ENCODE measurements at regions not wholly inside any gene's neighbourhood (a gene's known extent, or its start where the extent isn't known, plus 50 kb on each side); places are given as distances from the start of the nearest gene placed in this dataset.

DNA sequence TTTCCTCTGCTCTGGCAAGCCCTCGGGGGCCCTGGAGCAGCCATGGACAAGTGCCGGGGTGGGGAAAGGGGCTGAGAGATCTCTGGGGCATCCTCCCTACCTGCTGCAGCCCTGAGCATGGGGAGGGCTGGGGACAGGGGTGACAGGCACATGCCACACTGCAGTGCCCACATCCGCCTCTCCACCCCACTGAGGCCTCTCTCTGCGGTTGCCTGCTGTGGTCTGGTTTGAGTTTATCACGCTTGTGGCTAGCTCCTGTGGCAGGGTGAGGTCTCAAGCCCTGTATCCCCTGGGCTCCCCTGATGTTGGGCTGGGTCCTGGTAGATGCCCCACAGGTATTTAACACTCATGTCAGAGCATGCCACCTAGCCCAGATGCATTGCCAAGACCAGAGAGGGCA lies 52.9 kb upstream of the MLN start:
- H3K9me3 Mint-ChIP-seq = no peaks in the 10 kb centered on the region; a peak in 1 of 5 replicates
- Histone ChIP-seq H2BK20ac (ENCODE audit: low read depth, low read length, poor library complexity, severe bottlenecking) (no peak overlapping the region), H3K4me1 (ENCODE audit: insufficient read depth, low read length) (no peaks in the 10 kb centered on the region), H3K79me2 (ENCODE audit: insufficient read depth, low read length) (no peaks in the 10 kb centered on the region), H2BK120ac (ENCODE audit: low read depth, low read length, poor library complexity, severe bottlenecking) (no peak overlapping the region), H2AK5ac (ENCODE audit: insufficient read length, low read length) (no peak overlapping the region), H3K9me3 (ENCODE audit: control insufficient read depth, low read depth, low read length) (no peaks in the 10 kb centered on the region), H3T11ph (ENCODE audit: low read length) (no peak overlapping the region), H3K4ac (ENCODE audit: low read depth, low read length) (no peak overlapping the region), H3K14ac (ENCODE audit: insufficient read depth, low read length) (no peak overlapping the region; the same call in 1 of the 2 replicates), H3K4me2 (ENCODE audit: insufficient read depth, insufficient read length, low read length) (no peak overlapping the region), H3K18ac (ENCODE audit: insufficient read length, low read depth, low read length) (no peak overlapping the region), H2BK5ac (ENCODE audit: insufficient read length, low read length) (no peak overlapping the region), H3K23me2 (ENCODE audit: insufficient read length, low read depth, low read length, poor library complexity, severe bottlenecking) (no peaks in the 10 kb centered on the region), H3K9ac (ENCODE audit: extremely low read depth, insufficient read length, low read length) (no peak overlapping the region), H2BK15ac (ENCODE audit: low read depth, low read length) (no peak overlapping the region), H3K79me1 (ENCODE audit: insufficient read depth, low read depth, low read length, poor library complexity, severe bottlenecking) (no peaks in the 10 kb centered on the region), H3K23ac (ENCODE audit: insufficient read length, low read depth, low read length) (no peak overlapping the region), H4K5ac (ENCODE audit: insufficient read length, low read depth, low read length) (no peak overlapping the region), H2BK12ac (ENCODE audit: insufficient read length, low read depth, low read length) (no peak overlapping the region), H3K27ac (ENCODE audit: insufficient read length, low read depth, low read length) (no peak overlapping the region), H4K8ac (replicated peaks; ENCODE audit: insufficient read length, low read depth, low read length) (no peak overlapping the region), H4K91ac (ENCODE audit: insufficient read length, low read depth, low read length) (no peak overlapping the region), H3K56ac (ENCODE audit: insufficient read length, low read depth, low read length) (no peak overlapping the region), H4K20me1 (ENCODE audit: control insufficient read depth, insufficient read depth, insufficient read length) (no peaks in the 10 kb centered on the region), H2AFZ (ENCODE audit: low read length) (no peak overlapping the region), H3K27me3 (ENCODE audit: insufficient read depth, low read length) (no peaks in the 10 kb centered on the region)
- peaks cover 10 to 19% of the 10 kb centered on the region in 2 experiments for H3K4me1 Mint-ChIP-seq
- no peak for DNase-seq
- WGBS (ENCODE audit: extremely low coverage, insufficient read length, low lambda C conversion rate) = no CpG with 5 or more reads among the region's 5 CpGs
- peaks cover 7% of the 10 kb centered on the region for H3K27me3 Mint-ChIP-seq (ENCODE audit: low read depth)
- TF ChIP-seq, protein P1, sequence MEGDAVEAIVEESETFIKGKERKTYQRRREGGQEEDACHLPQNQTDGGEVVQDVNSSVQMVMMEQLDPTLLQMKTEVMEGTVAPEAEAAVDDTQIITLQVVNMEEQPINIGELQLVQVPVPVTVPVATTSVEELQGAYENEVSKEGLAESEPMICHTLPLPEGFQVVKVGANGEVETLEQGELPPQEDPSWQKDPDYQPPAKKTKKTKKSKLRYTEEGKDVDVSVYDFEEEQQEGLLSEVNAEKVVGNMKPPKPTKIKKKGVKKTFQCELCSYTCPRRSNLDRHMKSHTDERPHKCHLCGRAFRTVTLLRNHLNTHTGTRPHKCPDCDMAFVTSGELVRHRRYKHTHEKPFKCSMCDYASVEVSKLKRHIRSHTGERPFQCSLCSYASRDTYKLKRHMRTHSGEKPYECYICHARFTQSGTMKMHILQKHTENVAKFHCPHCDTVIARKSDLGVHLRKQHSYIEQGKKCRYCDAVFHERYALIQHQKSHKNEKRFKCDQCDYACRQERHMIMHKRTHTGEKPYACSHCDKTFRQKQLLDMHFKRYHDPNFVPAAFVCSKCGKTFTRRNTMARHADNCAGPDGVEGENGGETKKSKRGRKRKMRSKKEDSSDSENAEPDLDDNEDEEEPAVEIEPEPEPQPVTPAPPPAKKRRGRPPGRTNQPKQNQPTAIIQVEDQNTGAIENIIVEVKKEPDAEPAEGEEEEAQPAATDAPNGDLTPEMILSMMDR (conservative IDR thresholded peaks at IDR 0.05) = no peak
- H3K27ac Mint-ChIP-seq = no peak overlapping the region
- H3K4me3 Mint-ChIP-seq = no peak overlapping the region
- H3K36me3 Mint-ChIP-seq (ENCODE audit: insufficient read depth in 1 of 3, low read depth in 3 of 3) = no peaks in the 10 kb centered on the region

Data from H9 (cell line).